GM12891 (cell line): ENCODE measurements at regions not wholly inside any gene's neighbourhood (a gene's known extent, or its start where the extent isn't known, plus 50 kb on each side); places are given as distances from the start of the nearest gene placed in this dataset.

ENCODE experiments used
- PAX5 ChIP-seq: IDR thresholded peaks from 2 replicates; pipeline ENCODE4 v1.6.1; 2011; ENCODE audit warnings: low read length, moderate library complexity, mild to moderate bottlenecking; ENCODE audit not compliant: insufficient read depth, severe bottlenecking
- POLR2A ChIP-seq: IDR thresholded peaks from 2 replicates; pipeline ENCODE4 v1.6.1; 2011; ENCODE audit warnings: low read depth, low read length, control low read depth
- POLR2AphosphoS5 ChIP-seq: IDR thresholded peaks from 2 replicates; pipeline ENCODE4 v1.6.1; 2011; ENCODE audit warnings: low read depth, low read length, control low read depth
- SPI1 ChIP-seq: IDR thresholded peaks from 2 replicates; pipeline ENCODE4 v1.6.1; 2011; ENCODE audit warnings: low read depth, low read length, control low read depth
- TAF1 ChIP-seq: IDR thresholded peaks from 2 replicates; pipeline ENCODE4 v1.6.1; 2011; ENCODE audit warnings: low read depth, low read length, control low read depth

DNA sequence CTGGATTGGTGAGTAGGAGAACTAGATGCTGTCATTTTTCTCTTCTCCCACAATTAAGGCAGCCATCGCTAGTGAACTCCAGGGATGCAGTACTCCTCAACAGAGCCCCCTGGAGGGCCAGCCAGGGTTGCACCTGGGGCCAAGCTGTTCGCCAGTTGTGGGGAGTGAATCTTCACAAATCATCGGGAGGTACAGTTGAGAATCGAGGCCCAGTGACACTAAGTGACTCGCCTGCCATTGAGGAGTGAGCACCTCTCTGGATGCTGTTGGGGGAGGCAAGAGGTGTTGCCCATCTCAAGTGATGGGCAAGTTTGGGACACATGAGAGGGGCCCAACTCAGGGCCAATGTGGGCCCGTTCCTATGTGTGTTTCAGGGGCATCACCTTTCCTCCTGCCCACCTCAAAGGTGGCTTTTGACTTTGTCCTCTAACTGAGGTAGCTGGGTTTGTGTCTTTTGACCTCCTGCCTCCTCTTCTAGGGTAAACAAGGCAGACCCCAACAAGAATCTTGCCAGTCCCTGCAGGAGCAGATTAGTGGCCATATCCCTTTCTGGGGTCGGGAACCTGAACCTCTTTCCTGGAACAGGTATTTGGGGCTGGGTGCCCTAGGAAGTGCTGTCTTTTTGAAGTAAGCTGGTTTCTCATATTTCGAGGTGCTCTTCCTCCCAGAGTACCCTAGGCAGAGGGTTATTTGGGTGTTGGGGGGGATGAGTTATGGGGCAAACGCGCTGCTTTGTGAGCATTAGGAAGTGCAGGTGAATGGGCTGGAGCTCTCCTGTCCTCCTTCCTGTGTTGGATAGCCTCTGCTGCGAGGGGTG, 181.2 kb downstream of the MACROH2A1 start:
- no peak for TF ChIP-seq TAF1
- TF ChIP-seq POLR2A: no peak
- no peak for TF ChIP-seq POLR2AphosphoS5
- TF ChIP-seq PAX5: no peak
- TF ChIP-seq SPI1: no peak
